HFFc6 (cell line): ENCODE measurements at regions not wholly inside any gene's neighbourhood (a gene's known extent, or its start where the extent isn't known, plus 50 kb on each side); places are given as distances from the start of the nearest gene placed in this dataset.

Experiments
- DNase-seq: peaks from one replicate; pipeline ENCODE4 v3.0.0-alpha.2; 2018
- H3K27ac Mint-ChIP-seq: 2 replicates; pipeline ENCODE4 v1.8.0; 2020; ENCODE audit warnings: mild to moderate bottlenecking, mixed read lengths
- H3K27me3 Mint-ChIP-seq: 2 replicates; pipeline ENCODE4 v1.8.0; 2021; ENCODE audit warnings: mild to moderate bottlenecking, moderate library complexity, mixed read lengths; ENCODE audit not compliant: insufficient read depth
- H3K36me3 Mint-ChIP-seq: 2 replicates; pipeline ENCODE4 v1.8.0; 2021; ENCODE audit warnings: low read depth, mixed read lengths
- H3K4me1 Mint-ChIP-seq: 2 replicates; pipeline ENCODE4 v1.8.0; 2020; ENCODE audit warnings: low read depth, mixed read lengths
- H3K4me3 Mint-ChIP-seq: 2 replicates; pipeline ENCODE4 v1.8.0; 2020; ENCODE audit warnings: mild to moderate bottlenecking, moderate library complexity, mixed read lengths
- H3K9me3 Mint-ChIP-seq: 2 replicates; pipeline ENCODE4 v1.8.0; 2020; ENCODE audit warnings: mild to moderate bottlenecking, mixed read lengths
- CTCF ChIP-seq: fragments of 200-600 bp; sonication (generic); IDR thresholded peaks from 2 replicates; pipeline ENCODE4 v1.5.0; 2021; ENCODE audit warnings: antibody characterized with exemption, mild to moderate bottlenecking

GRCh38 chr3:71846185-71846584 lies 61.2 kb upstream of the PROK2 start:
- Mint-ChIP-seq H3K4me1 (no peaks in the 10 kb centered on the region), H3K36me3 (no peaks in the 10 kb centered on the region), H3K27me3 (peaks cover 10% of the 10 kb centered on the region), H3K4me3 (no peak overlapping the region), H3K27ac (no peak overlapping the region), H3K9me3 (no peaks in the 10 kb centered on the region)
- TF ChIP-seq CTCF = no peak
- no peak for DNase-seq

- Mint-ChIP-seq H3K27ac (no peak overlapping the region), H3K36me3 (no peaks in the 10 kb centered on the region), H3K27me3 (peaks cover 4% of the 10 kb centered on the region)
These were observed 58.1 kb upstream of the PROK2 start for GRCh38 chr3:71843071-71843470.

GRCh38 chr3:71838406-71838805 lies 53.5 kb upstream of the PROK2 start:
- Mint-ChIP-seq H3K36me3 (no peaks in the 10 kb centered on the region), H3K27me3 (peaks cover 11% of the 10 kb centered on the region), H3K27ac (no peak overlapping the region), H3K4me1 (no peaks in the 10 kb centered on the region), H3K9me3 (no peaks in the 10 kb centered on the region), H3K4me3 (no peak overlapping the region)
- TF ChIP-seq CTCF = no peak
- no peak for DNase-seq

More at GRCh38 chr3:71843071-71843470, 58.1 kb upstream of the PROK2 start:
- TF ChIP-seq CTCF = no peak
- Mint-ChIP-seq H3K9me3 (no peaks in the 10 kb centered on the region), H3K4me1 (no peaks in the 10 kb centered on the region), H3K4me3 (no peak overlapping the region)
- no peak for DNase-seq
